Panc1 (cell line): ENCODE measurements at regions not wholly inside any gene's neighbourhood (a gene's known extent, or its start where the extent isn't known, plus 50 kb on each side); places are given as distances from the start of the nearest gene placed in this dataset.

Source experiments
- ATAC-seq: fragments of 200-7000 bp; cut with Tn5 transposase; 2 replicates; pipeline ENCODE4 v1.9.1; 2020; ENCODE audit warnings: mild to moderate bottlenecking, moderate library complexity
- BruUV-seq: library from RNA; stranded (reverse); fragments of 400-500 nt; replicated peaks from 2 replicates; lab custom pipeline; 2021; lab: Mats Ljungman, UMichigan
- CTCF ChIA-PET: fragments of 300-600 bp; sonication (Branson Sonifier 250); formaldehyde crosslinking; loops from one replicate; lab custom pipeline; 2022; ENCODE audit warnings: antibody characterized with exemption; lab: Charles Lee
- POLR2A ChIA-PET: fragments of 300-600 bp; sonication (Branson Sonifier 250); formaldehyde crosslinking; loops from one replicate; lab custom pipeline; 2022; ENCODE audit warnings: antibody characterized with exemption; lab: Charles Lee
- DNase-seq: peaks from one replicate; pipeline ENCODE4 v3.0.0-alpha.2; 2010; ENCODE audit warnings: low read depth, low spot score
- H3K27ac ChIP-seq: 2 replicates; pipeline ENCODE4 v1.5.1; 2011; ENCODE audit warnings: mild to moderate bottlenecking, low read length, inconsistent platforms
- H3K27me3 ChIP-seq: fragments of 200-500 bp; sonication (Bioruptor generic); 2 replicates; pipeline ENCODE4 v1.6.0; 2014; ENCODE audit warnings: low read length, inconsistent platforms; ENCODE audit not compliant: control insufficient read depth, insufficient read depth
- H3K36me3 ChIP-seq: fragments of 200-500 bp; sonication (Bioruptor generic); 2 replicates; pipeline ENCODE4 v1.5.1; 2014; ENCODE audit warnings: inconsistent platforms, mild to moderate bottlenecking, low read length, moderate library complexity; ENCODE audit not compliant: control insufficient read depth, insufficient read depth
- H3K4me1 ChIP-seq: 2 replicates; pipeline ENCODE4 v1.5.1; 2011; ENCODE audit warnings: inconsistent platforms, mild to moderate bottlenecking, low read length, moderate library complexity; ENCODE audit not compliant: control insufficient read depth, insufficient read depth
- H3K4me3 ChIP-seq, 2 experiments: 2 replicates each; pipeline ENCODE4 v1.5.1; 2011 to 2012; ENCODE audit warnings: low read depth in 2 of 2, low read length in 2 of 2, mild to moderate bottlenecking in 2 of 2, inconsistent platforms in 1 of 2, moderate library complexity in 1 of 2
- H3K9me3 ChIP-seq: fragments of 200-500 bp; sonication (Bioruptor generic); 2 replicates; pipeline ENCODE4 v1.5.1; 2014; ENCODE audit warnings: low read depth, mild to moderate bottlenecking, inconsistent platforms, low read length, moderate library complexity; ENCODE audit not compliant: control insufficient read depth, insufficient read depth
- POLR2AphosphoS5 ChIP-seq: IDR thresholded peaks from 2 replicates; pipeline ENCODE4 v1.6.1; 2012; ENCODE audit warnings: mild to moderate bottlenecking, low read depth, low read length, moderate library complexity
- SIN3A ChIP-seq: IDR thresholded peaks from 2 replicates; pipeline ENCODE4 v1.6.1; 2012; ENCODE audit warnings: low read depth, mild to moderate bottlenecking, low read length, moderate library complexity, borderline replicate concordance; ENCODE audit not compliant: insufficient read depth
- TCF7L2 ChIP-seq: IDR thresholded peaks from 2 replicates; pipeline ENCODE4 v1.6.1; 2011; ENCODE audit warnings: mild to moderate bottlenecking, low read depth, low read length, inconsistent platforms
- in situ Hi-C: cut with HindIII; loops from 2 replicates; pipeline ENCODE4 v1.10.0; 2016; ENCODE audit warnings: low sequenced_read_pairs, low pct_unique_long_range_greater_than_20kb
- intact Hi-C: fragments of 100-400 bp; cut with micrococcal nuclease; formaldehyde crosslinking; loops from one replicate; pipeline ENCODE4 v1.10.0; 2022; ENCODE audit not compliant: unreplicated experiment
- TF ChIP-seq, protein P1 (sequence below), 2 experiments: IDR thresholded peaks; 2 replicates each; pipeline ENCODE4 v1.6.1; 2011 to 2012; ENCODE audit warnings: low read depth in 2 of 2, control low read depth in 1 of 2, low read length in 1 of 2, mild to moderate bottlenecking in 1 of 2, moderate library complexity in 1 of 2; ENCODE audit not compliant: insufficient read depth in 1 of 2
- TF ChIP-seq, protein P2 (sequence below): fragments of 450-650 bp; IDR thresholded peaks from 2 replicates; pipeline ENCODE4 v1.5.1; 2017; ENCODE audit warnings: mild to moderate bottlenecking

DNA sequence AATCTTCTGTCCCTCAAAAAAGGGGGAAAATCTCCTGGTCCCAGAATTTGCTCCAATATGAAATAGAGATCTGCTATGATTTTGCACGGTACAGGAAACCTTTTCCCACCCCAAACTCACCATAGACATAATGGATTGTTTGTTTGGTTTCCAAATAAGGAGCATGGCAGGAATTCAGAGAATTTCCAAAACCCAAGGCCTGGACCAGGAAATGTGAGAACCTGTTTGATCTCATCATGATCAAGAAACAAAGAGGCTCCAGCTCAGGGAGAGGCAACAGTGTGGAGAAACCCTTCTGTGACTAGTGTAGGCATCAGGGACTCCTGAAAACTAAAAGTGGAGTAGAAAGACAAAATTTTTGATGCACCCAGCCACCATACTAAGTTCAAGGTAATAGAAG, 1548.1 kb upstream of the LRRTM3 start:
- TF ChIP-seq, protein P1, sequence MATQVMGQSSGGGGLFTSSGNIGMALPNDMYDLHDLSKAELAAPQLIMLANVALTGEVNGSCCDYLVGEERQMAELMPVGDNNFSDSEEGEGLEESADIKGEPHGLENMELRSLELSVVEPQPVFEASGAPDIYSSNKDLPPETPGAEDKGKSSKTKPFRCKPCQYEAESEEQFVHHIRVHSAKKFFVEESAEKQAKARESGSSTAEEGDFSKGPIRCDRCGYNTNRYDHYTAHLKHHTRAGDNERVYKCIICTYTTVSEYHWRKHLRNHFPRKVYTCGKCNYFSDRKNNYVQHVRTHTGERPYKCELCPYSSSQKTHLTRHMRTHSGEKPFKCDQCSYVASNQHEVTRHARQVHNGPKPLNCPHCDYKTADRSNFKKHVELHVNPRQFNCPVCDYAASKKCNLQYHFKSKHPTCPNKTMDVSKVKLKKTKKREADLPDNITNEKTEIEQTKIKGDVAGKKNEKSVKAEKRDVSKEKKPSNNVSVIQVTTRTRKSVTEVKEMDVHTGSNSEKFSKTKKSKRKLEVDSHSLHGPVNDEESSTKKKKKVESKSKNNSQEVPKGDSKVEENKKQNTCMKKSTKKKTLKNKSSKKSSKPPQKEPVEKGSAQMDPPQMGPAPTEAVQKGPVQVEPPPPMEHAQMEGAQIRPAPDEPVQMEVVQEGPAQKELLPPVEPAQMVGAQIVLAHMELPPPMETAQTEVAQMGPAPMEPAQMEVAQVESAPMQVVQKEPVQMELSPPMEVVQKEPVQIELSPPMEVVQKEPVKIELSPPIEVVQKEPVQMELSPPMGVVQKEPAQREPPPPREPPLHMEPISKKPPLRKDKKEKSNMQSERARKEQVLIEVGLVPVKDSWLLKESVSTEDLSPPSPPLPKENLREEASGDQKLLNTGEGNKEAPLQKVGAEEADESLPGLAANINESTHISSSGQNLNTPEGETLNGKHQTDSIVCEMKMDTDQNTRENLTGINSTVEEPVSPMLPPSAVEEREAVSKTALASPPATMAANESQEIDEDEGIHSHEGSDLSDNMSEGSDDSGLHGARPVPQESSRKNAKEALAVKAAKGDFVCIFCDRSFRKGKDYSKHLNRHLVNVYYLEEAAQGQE (IDR thresholded peaks at IDR 0.05; ENCODE audit: insufficient read depth in 1 of 2, low read depth in 2 of 2, low read length in 1 of 2): no peak
- TF ChIP-seq POLR2AphosphoS5 (no peak), SIN3A (no peak), TCF7L2 (no peak)
- TF ChIP-seq, protein P2, sequence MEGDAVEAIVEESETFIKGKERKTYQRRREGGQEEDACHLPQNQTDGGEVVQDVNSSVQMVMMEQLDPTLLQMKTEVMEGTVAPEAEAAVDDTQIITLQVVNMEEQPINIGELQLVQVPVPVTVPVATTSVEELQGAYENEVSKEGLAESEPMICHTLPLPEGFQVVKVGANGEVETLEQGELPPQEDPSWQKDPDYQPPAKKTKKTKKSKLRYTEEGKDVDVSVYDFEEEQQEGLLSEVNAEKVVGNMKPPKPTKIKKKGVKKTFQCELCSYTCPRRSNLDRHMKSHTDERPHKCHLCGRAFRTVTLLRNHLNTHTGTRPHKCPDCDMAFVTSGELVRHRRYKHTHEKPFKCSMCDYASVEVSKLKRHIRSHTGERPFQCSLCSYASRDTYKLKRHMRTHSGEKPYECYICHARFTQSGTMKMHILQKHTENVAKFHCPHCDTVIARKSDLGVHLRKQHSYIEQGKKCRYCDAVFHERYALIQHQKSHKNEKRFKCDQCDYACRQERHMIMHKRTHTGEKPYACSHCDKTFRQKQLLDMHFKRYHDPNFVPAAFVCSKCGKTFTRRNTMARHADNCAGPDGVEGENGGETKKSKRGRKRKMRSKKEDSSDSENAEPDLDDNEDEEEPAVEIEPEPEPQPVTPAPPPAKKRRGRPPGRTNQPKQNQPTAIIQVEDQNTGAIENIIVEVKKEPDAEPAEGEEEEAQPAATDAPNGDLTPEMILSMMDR: no peak
- BruUV-seq: no TSS peak
- ChIA-PET POLR2A (no interaction called here), CTCF (no interaction called here)
- Histone ChIP-seq H3K36me3 (no peaks in the 10 kb centered on the region), H3K27me3 (no peaks in the 10 kb centered on the region), H3K4me1 (no peaks in the 10 kb centered on the region), H3K9me3 (no peaks in the 10 kb centered on the region), H3K27ac (no peak overlapping the region), H3K4me3 (no peak overlapping the region)
- in situ Hi-C loops: no loop called here
- no peak for ATAC-seq
- intact Hi-C loops: no loop called here
- no peak for DNase-seq

DNA sequence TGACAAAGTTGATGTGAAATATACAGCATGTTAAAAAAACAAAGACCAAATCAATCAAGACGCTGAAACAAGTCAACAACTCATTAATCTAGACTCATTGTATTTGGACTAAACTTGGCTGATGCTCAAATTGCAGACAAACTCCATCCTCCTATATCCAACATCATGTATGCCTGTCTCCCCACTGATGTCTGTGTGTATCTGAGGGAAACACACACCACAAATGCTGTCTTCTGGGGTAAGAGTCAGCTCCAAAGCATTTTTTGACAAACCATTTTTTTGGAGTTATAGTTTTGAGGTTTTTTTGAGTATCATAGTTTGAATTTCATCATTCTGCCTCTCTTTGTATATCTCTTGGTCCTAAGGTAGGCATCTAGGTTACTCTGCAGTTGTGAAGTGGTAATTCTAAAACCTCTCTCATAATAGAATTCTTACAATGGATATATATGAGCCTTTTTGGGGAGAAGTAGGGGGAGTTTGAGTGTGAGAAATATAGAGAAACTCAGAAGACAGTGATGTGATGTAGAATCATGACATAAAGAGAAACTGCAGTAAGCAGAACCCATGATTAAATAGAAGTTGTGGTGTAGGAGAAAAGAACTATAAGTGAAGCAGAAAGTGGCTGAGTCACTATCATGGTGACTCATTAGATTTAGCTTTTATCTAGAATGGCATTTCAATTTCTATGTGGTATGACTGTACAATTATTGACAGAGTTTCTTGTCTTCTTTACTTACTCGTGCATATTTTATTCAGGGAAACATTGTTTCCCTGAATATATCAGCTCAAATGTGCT, 1531.1 kb upstream of the LRRTM3 start:
- ChIA-PET CTCF (no interaction called here), POLR2A (no interaction called here)
- Histone ChIP-seq H3K4me1 (no peaks in the 10 kb centered on the region), H3K9me3 (no peaks in the 10 kb centered on the region), H3K4me3 (no peak overlapping the region), H3K36me3 (no peaks in the 10 kb centered on the region), H3K27ac (no peak overlapping the region), H3K27me3 (no peaks in the 10 kb centered on the region)
- no TSS peak for BruUV-seq
- in situ Hi-C loops (no loop called here), intact Hi-C loops (no loop called here)
- no peak for ATAC-seq
- TF ChIP-seq SIN3A: no peak
- TF ChIP-seq, protein P2: no peak
- DNase-seq: no peak
